SJSA1 (cell line): ENCODE measurements at regions not wholly inside any gene's neighbourhood (a gene's known extent, or its start where the extent isn't known, plus 50 kb on each side); places are given as distances from the start of the nearest gene placed in this dataset.

Source experiments
- DNase-seq, 2 experiments: peaks; one replicate each; pipeline ENCODE4 v3.0.0-alpha.2; 2015 to 2020; ENCODE audit warnings: low spot score in 2 of 2, low read depth in 1 of 2
- H3K27ac ChIP-seq: fragments of 250-450 bp; sonication (Bioruptor Pico); 2 replicates; pipeline ENCODE4 v1.5.1; 2020; ENCODE audit warnings: mild to moderate bottlenecking, moderate library complexity
- H3K27me3 ChIP-seq: fragments of 250-450 bp; sonication (Bioruptor Pico); replicated peaks from 2 replicates; pipeline ENCODE4 v1.5.1; 2020; ENCODE audit warnings: mild to moderate bottlenecking, moderate library complexity
- H3K36me3 ChIP-seq: fragments of 250-450 bp; sonication (Bioruptor Pico); 2 replicates; pipeline ENCODE4 v1.5.1; 2020; ENCODE audit warnings: mild to moderate bottlenecking
- H3K4me1 ChIP-seq: fragments of 250-450 bp; sonication (Bioruptor Pico); replicated peaks from 2 replicates; pipeline ENCODE4 v1.6.1; 2021; ENCODE audit warnings: mild to moderate bottlenecking
- H3K4me3 ChIP-seq: fragments of 250-450 bp; sonication (Bioruptor Pico); 2 replicates; pipeline ENCODE4 v1.5.1; 2020; ENCODE audit warnings: mild to moderate bottlenecking
- H3K9me3 ChIP-seq: fragments of 250-450 bp; sonication (Bioruptor Pico); replicated peaks from 2 replicates; pipeline ENCODE4 v1.5.1; 2020; ENCODE audit warnings: mild to moderate bottlenecking

GRCh38 chr6:105790635-105791034, 295.5 kb upstream of the PRDM1 start:
- Histone ChIP-seq H3K27me3 (no peaks in the 10 kb centered on the region), H3K27ac (no peak overlapping the region), H3K9me3 (no peaks in the 10 kb centered on the region), H3K4me3 (no peak overlapping the region), H3K4me1 (peaks cover 1% of the 10 kb centered on the region), H3K36me3 (no peaks in the 10 kb centered on the region)
- DNase-seq = no peak

GRCh38 chr6:105789935-105790334, 296.2 kb upstream of the PRDM1 start:
- DNase-seq = no peak
- no peak overlapping the region for H3K4me3 ChIP-seq
- no peak overlapping the region for H3K27ac ChIP-seq
- no peaks in the 10 kb centered on the region for H3K36me3 ChIP-seq
- no peaks in the 10 kb centered on the region for H3K9me3 ChIP-seq
- H3K4me1 ChIP-seq = no peaks in the 10 kb centered on the region; the same call in 1 of the 2 replicates
- H3K27me3 ChIP-seq = no peaks in the 10 kb centered on the region

GRCh38 chr6:105787747-105788146, 298.4 kb upstream of the PRDM1 start:
- no peak for DNase-seq
- H3K9me3 ChIP-seq = no peaks in the 10 kb centered on the region
- H3K36me3 ChIP-seq = no peaks in the 10 kb centered on the region
- no peak overlapping the region for H3K4me3 ChIP-seq
- H3K4me1 ChIP-seq = no peaks in the 10 kb centered on the region; the same call in 1 of the 2 replicates
- no peak overlapping the region for H3K27ac ChIP-seq
- H3K27me3 ChIP-seq = no peaks in the 10 kb centered on the region

GRCh38 chr6:105786890-105787655, 299.1 kb upstream of the PRDM1 start:
- Histone ChIP-seq H3K4me1 (no peaks in the 10 kb centered on the region; the same call in 1 of the 2 replicates), H3K36me3 (no peaks in the 10 kb centered on the region), H3K27ac (no peak overlapping the region), H3K9me3 (no peaks in the 10 kb centered on the region), H3K27me3 (no peaks in the 10 kb centered on the region), H3K4me3 (no peak overlapping the region)
- DNase-seq = no peak

- Histone ChIP-seq H3K4me1 (no peaks in the 10 kb centered on the region; the same call in 1 of the 2 replicates), H3K27ac (no peak overlapping the region), H3K36me3 (no peaks in the 10 kb centered on the region), H3K9me3 (no peaks in the 10 kb centered on the region), H3K27me3 (no peaks in the 10 kb centered on the region), H3K4me3 (no peak overlapping the region)
- DNase-seq = no peak
These were observed 299.7 kb upstream of the PRDM1 start for GRCh38 chr6:105786449-105786848.

- Histone ChIP-seq H3K36me3 (no peaks in the 10 kb centered on the region), H3K27ac (no peak overlapping the region), H3K9me3 (no peaks in the 10 kb centered on the region), H3K4me1 (peaks cover 3% of the 10 kb centered on the region; the same call in 1 of the 2 replicates), H3K4me3 (no peak overlapping the region), H3K27me3 (no peaks in the 10 kb centered on the region)
- DNase-seq = no peak
These were observed 300.9 kb upstream of the PRDM1 start for GRCh38 chr6:105785066-105785811.

DNA sequence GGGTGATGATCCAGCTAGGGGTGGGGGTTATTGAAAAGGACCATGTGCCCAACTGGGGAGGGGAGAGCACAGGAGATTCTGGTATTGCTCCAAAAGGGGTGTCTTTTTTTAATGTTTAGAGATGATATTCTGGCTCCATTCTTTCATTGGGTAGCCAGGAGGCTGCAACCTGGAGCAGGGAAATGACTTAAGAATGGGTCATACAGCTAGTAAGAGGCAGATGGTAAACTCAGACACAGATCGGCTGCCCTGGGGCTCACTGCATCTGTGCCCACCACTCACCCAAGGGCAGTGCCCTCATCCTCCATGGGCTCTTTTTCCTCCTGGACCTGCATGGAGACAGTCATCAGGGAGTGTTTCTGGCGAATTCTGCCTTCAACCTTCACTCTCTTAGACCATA, 302.0 kb upstream of the PRDM1 start:
- no peak for DNase-seq
- Histone ChIP-seq H3K27ac (no peak overlapping the region), H3K4me3 (no peak overlapping the region)

GRCh38 chr6:105783333-105783935, 302.7 kb upstream of the PRDM1 start:
- no peaks in the 10 kb centered on the region for H3K36me3 ChIP-seq
- H3K4me1 ChIP-seq = peaks cover 5% of the 10 kb centered on the region; the same call in 1 of the 2 replicates
- H3K27ac ChIP-seq = no peak overlapping the region
- H3K9me3 ChIP-seq = no peaks in the 10 kb centered on the region
- H3K4me3 ChIP-seq = no peak overlapping the region
- DNase-seq = no peak
- no peaks in the 10 kb centered on the region for H3K27me3 ChIP-seq

More for the DNA sequence above, 302.0 kb upstream of the PRDM1 start:
- no peaks in the 10 kb centered on the region for H3K36me3 ChIP-seq
- H3K9me3 ChIP-seq = no peaks in the 10 kb centered on the region
- H3K4me1 ChIP-seq = peaks cover 5% of the 10 kb centered on the region; the same call in 1 of the 2 replicates
- no peaks in the 10 kb centered on the region for H3K27me3 ChIP-seq

GRCh38 chr6:105781915-105782314, 304.2 kb upstream of the PRDM1 start:
- peaks cover 5% of the 10 kb centered on the region; the same call in 1 of the 2 replicates for H3K4me1 ChIP-seq
- no peak overlapping the region for H3K4me3 ChIP-seq
- no peak for DNase-seq
- H3K36me3 ChIP-seq = no peaks in the 10 kb centered on the region
- no peaks in the 10 kb centered on the region for H3K27me3 ChIP-seq
- H3K9me3 ChIP-seq = no peaks in the 10 kb centered on the region
- H3K27ac ChIP-seq = no peak overlapping the region

- Histone ChIP-seq H3K9me3 (no peaks in the 10 kb centered on the region), H3K27ac (no peak overlapping the region), H3K4me1 (peaks cover 5% of the 10 kb centered on the region; the same call in 1 of the 2 replicates), H3K27me3 (no peaks in the 10 kb centered on the region), H3K4me3 (no peak overlapping the region), H3K36me3 (no peaks in the 10 kb centered on the region)
- DNase-seq = no peak
These were observed 304.9 kb upstream of the PRDM1 start for GRCh38 chr6:105781248-105781647.

- 0 out of 2 replicates have a peak, but pooled peaks cover 2% of the 10 kb centered on the region for H3K9me3 ChIP-seq
- peak in 1 of 2 experiments; percentile 42 for DNase-seq
- H3K27me3 ChIP-seq = no peaks in the 10 kb centered on the region
- no peak overlapping the region for H3K4me3 ChIP-seq
- no peaks in the 10 kb centered on the region for H3K36me3 ChIP-seq
- peaks cover 5% of the 10 kb centered on the region; the same call in 1 of the 2 replicates for H3K4me1 ChIP-seq
- H3K27ac ChIP-seq = no peak overlapping the region
These were observed 305.8 kb upstream of the PRDM1 start for GRCh38 chr6:105780146-105780860.

- H3K27me3 ChIP-seq = no peaks in the 10 kb centered on the region
- H3K9me3 ChIP-seq = 0 out of 2 replicates have a peak, but pooled peaks cover 2% of the 10 kb centered on the region
- H3K4me1 ChIP-seq = peaks cover 5% of the 10 kb centered on the region; the same call in 1 of the 2 replicates
- no peak overlapping the region for H3K27ac ChIP-seq
- no peaks in the 10 kb centered on the region for H3K36me3 ChIP-seq
- H3K4me3 ChIP-seq = no peak overlapping the region
- no peak for DNase-seq
These were observed 307.0 kb upstream of the PRDM1 start for GRCh38 chr6:105779110-105779509.

GRCh38 chr6:105775095-105775494, 311.0 kb upstream of the PRDM1 start:
- H3K36me3 ChIP-seq = no peaks in the 10 kb centered on the region
- no peaks in the 10 kb centered on the region for H3K27me3 ChIP-seq
- H3K9me3 ChIP-seq = 0 out of 2 replicates have a peak, but pooled peaks cover 2% of the 10 kb centered on the region
- peaks cover under 1% of the 10 kb centered on the region; the same call in 1 of the 2 replicates for H3K4me1 ChIP-seq
- no peak overlapping the region for H3K4me3 ChIP-seq
- no peak overlapping the region for H3K27ac ChIP-seq
- no peak for DNase-seq
